ENCODE measurements at regions not wholly inside any gene's neighbourhood (a gene's known extent, or its start where the extent isn't known, plus 50 kb on each side); places are given as distances from the start of the nearest gene placed in this dataset.

DNA sequence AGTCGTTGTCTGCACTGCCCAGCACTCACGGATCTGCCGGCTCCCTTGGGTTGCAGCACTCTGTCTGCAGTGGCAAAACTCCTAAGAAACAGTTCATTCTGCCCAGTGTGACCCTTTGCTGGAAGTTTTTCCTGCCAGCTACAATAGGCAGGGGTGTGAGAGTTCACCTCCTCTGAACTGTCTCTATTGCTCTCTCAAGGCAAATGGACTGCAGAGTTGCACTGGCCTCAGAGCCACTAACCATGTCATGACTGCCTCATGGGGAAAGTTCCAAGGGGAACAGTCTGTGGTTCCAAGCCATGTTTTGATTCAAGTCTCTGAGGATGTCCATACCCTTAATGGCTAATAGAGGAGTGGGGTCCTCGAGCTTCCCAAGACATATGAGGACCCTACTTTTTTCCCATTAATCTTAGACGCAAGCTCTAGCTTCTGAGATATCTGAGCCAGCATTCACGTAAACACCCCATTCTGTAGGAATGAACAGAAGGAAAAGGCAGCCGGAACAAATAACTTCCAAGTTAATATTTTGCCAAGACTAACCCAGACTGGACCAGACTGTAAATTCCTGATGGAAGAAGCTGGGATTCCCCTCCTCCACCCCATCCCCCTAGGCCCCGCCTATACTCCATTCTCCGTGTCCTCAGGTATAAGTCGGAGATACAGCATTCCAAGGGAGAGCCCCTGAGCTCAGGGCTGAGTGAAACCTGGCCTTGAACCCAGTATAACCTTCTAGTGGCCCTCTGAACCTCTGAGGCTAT lies 93.8 kb upstream of the AKT3 start:
- DNase-seq: no peak

DNA sequence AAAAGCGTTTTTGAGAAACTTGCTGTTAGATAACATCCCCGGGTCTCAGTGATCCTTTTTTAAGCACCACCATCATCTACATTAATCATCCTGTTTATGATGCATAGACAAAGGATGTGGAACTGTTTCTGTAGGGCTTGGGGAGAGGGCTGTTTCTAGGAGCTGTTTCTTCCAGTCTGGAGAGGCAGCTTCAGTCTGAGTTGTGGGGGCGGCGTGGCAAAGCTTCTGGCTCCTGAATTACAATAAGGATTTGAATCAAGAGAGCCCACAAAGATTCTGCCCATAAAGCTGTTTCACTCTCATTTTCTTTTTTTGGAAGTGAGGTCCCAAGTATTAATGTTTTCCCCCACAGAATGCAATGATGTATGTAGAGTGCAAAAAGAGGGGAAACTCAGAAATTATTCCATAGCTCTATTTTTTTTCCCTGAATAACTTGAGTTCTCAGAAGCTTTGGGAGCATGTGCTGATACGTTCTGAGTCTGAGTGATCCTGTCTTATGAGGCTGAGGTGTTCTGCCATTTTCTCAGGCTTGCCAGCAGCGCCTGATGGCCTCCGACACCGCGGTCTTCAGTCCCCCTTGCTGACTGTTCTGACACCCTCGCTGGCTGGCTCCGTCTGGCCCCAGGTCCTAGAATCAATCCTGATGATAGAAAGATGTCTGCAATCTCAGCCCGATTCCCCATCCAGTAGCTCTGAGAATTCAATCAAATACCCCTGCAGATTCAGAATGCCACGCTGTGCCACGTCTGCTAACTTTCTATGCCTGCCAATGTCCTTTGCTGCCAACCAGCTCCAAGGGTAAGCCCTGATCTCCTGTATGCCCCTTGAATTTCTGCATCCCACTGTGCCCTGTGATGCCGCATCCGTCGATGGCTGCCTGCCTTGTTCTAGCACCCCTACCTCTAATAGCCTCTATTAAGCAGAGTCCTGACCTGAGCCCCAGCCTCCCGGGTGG lies 92.4 kb upstream of the AKT3 start:
- no peak for DNase-seq

DNA sequence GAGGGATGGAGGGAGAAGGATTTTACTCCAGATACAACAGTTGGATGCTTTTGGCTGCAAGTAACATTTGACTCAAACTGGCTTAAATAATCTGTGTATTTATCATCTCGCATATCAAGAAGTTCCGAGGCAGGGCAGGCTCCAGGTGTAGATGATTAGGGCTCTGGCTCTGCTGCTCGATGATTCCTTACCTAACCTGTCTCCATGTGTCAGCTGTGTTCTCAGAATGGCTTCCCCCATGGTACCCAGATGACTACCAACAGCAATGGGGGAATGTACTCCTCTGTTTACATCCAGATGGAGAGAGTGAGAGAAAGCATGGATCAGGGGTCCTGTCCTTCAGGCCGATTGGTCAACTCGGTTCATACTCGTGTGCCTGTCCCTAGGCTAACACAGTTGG lies 90.4 kb upstream of the AKT3 start:
- DNase-seq: no peak

DNA sequence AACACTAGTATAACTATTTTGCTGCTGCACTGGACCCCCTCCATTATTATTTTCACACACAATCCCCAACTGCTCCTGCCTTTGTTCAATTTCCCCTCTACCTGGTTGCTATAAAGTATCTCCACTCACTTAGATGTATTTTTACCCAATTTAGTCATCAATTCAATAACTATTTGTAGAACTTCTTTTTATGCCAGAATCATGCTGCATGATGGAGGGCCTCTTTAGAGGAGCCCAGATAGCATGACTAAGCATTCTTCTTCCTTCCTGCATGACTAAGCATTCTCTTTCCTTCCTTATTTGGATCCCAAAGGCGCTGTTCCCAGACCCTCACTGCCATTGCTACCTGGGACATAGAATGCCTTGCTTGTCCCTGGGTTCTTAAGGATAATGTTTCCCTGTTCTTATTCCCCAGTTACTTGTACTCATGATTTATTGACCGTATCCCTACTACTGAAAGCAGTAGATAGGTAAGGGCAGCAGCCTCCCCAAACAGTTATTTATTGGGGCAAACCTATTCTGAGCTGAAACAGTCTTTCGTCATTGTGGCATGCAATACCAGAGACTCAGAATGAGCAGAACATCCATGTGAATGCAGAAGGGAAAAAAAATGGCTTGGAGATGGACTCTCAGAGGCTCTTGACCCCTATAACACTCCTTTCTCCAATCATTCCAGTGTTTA lies 89.3 kb upstream of the AKT3 start:
- DNase-seq: no peak

DNA sequence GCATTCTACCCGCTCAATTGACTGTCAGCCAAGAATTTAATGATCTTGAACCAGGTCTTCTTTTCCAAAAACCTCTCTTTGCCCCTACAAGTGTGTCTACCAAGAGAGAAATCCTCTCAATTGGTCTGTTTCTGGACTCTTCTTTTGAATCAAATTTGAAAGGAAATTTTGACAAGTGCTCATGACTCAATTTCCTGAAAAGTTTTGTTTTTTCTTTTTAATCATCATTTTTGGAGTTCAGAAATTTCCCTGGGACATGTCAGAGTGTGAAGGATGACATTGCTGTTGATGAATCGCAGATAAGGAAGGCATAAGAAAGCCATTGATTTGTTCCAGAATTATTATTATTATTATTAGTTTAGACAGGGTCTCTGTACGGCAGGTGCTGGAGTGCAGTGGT lies 88.2 kb upstream of the AKT3 start:
- no peak for DNase-seq

DNA sequence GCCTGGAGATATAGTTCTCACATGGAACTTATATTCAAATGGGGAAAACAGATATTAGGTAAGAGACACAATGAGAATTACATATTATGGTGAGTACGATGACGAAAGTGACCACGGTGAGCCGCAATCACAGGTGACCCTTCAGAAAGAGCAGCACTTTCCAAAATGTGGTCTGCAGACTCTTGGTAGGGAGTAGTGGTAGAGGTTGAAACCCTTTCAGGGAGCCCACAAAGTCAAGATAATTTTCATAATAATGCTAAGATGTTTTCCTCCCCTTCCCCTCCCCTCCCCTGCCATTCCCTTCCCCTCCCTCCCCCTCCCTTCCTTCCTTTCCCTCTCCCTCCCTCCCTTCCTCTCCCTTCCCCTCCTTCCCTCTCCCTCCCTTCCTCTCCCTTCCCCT lies 83.5 kb upstream of the AKT3 start:
- no peak for DNase-seq

DNA sequence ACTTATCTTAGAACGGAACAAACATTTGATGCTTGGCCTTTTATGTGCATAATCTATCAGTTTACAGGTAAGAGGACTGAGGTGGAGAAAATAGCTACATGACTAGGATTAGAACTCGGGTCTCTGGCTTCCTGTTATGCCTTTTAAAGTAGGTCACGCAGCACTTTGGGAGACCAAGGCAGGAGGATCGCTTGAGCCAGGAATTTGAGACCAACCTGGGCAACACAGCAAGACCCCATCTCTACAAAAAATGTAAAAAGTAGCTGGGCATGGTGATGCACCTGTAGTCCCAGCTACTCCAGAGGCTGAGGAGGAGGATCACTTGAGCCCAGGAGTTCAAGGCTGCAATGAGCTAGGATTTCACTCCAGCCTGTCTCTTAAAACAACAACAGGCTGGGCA lies 81.9 kb upstream of the AKT3 start:
- no peak for DNase-seq

DNA sequence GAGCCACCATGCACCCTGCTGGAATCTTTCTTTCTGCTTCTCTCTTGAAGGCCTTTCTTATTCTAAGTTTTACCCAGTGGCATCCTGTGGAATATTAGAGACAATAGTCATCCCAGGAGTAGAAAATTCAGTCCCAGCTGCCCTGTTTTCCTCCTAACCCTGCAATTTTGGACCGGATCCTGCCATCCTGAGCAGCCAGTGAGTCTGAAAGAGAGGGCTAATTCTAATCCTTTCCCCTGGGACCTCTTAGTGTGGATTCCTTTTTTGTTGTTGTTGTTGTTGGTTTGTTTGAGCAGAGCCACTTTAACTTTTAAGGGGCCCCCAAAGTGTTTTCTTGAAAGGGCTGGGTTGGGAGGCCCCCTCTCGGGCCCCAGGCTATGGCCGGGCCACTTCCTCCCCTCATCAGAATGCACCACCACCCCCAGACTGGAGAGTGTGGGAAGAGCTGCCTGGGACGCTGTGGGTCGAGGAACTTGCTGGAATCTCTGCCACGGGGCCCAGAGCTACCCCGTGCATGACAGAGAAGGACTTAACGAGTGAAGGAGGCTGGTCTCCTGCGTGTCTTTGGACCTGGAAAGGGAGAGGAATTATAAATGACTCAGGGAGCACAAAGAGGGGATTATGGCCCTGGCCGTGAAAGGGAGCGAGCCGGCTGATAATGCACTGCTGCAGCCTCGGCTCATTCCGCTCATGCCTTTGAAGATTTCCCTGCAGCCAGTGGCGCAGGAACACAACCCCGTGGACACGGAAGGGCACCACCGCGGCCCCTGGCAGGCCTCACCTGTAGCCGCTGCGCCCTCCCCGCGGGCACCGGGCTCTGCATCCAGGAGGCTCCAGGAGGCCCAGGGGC lies 81.0 kb upstream of the AKT3 start:
- DNase-seq: no peak

DNA sequence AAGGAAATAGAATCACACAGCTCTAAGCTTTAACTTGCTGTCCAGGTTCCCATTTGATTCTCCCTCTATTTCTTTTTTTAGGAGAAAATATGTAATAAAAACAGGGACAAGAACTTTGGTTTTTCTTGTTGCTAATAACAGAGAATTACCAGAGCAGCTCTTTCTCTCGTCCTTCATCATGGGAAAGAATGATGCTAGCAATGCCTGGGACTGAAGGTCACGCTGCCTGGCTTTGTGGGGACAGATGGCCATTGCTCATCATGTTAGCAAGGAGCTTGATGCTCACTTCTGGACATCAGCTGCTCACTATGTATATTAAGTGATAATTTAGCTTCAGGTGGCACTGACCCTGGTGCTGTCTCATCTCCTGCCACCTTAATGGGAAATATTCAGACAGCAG lies 77.3 kb upstream of the AKT3 start:
- DNase-seq: no peak

DNA sequence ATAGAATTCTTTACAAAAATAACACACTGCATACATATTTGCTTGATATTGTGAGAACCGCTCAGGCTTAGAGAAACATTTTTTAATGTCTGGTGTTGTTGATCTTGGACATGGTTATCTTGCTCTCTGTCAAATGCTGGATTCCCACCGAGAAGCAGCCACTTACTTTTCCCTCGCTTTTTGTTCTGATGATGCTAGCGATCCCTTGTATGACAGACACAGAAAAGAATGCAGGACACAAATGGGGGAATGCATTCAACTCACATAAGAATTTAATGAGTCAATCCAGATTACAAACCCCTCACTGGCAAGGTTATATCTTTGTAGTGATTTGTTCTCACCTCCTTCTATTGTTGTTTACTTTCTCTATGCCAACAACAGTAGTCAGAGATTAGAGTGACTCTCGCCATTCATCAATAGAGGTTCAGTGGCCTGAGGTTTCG lies 76.8 kb upstream of the AKT3 start:
- peak; percentile 50 for DNase-seq

DNA sequence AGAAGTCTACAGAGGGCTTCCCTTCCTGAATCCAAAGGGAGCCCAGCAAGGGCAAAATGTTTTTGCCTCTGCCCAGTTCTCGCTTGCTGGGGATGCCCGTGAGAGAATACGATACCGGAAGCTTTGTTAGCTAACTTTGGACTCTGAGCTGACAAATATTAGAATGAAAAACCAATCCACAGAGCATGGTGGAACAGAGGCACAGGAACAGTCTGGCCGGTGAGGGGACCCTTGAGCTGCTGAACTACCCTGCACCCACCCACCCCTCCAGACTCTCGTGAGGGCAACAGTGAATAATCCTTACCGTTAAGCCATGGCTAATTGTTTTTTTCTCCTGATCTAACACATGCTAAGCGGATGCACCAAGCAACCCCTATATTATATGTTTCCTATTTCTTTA lies 76.3 kb upstream of the AKT3 start:
- DNase-seq: no peak

DNA sequence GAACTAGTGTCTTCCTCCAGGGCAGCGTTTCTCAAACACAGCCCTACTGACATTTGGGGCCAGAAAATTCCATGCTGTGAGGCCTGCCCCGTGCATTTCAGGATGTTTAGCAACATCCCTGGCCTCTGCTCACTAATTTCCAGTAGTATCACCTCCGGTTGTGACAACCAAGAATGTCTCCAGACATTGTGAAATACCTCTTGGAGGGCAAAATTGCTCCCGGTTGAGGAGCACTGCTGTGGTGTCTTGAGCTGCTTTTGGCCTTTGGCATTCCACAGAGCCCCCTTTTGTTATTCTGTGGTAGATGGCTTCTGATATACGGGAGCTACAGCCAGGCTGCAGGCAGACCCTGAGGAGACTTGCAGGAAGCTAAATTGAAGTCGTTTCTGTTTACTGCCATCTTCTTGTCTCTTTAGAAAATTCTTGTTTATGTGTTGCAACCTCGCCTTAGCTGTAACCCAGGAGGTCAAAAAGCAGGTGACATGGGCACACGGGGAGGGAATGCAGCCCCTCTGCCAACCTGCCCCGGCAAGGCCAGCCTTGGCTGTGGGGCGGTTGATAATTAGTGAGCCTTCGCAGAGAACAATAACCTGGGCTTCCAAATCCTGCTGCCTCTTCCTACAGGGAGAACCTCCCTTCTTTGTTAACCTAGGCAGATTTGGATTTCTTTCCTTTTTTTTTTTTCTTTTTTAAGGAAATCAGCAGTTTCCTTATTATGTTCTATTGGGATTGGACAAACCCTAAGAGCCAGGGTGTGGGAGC lies 74.7 kb upstream of the AKT3 start:
- DNase-seq: no peak

DNA sequence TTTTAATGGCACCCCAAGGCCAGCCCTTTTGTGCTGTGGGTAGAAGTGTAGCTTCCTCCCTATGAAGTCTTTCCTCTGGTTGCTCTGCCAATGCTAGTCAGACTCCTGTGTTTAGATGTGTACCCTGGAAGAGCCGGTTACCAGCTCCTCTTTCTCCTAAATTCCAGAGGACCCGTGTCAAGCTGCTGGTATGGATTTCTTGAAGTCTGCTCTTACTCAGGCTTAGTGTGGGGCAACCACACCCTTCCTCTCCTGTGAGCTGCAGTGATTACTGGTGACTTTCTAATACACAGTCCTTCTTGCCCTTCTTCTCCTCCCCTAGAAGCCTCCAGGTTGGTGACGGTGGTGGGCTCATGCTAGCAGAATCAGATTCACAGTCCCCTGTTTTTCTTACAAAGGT lies 74.1 kb upstream of the AKT3 start:
- DNase-seq: no peak

DNA sequence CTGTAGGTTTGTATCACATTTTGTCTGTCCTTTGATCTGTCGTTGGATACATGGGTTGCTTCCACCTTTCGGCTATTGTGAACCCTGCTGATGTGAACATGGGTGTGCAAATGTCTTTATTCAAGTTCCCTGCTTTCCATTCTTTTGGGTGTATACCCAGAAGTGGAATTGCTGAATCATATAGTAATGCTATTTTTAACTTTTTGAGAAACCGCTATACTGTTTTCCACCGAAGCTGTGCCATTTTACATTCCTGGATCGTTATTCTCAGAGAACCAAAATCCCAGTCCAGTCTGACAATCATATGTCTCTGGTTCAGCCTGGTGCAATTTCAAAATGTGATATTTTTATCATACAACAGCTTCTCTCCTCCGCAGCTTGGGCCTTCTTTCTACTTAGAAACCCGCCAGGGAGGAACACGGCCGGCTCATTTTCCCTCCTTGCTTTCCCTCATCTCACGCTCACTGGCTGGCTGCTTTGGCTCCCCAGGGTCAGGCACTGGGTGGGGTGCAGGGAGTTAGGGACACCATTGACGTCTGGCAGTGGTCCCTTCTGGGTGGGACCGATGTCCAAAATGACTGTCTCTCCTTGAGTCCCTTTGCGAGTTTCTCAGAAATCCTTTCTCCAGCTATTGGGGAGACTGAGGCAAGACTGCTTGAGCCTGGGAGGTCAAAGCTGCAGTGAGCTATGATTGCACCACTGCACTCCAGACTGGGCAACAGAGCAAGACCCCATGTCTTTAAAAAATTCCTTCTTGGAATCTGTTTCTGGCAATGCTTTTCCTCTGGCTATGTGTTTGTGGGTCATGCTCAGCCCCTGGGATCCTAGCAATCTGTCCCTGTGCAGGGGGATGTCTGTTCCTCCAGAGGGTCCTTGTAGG lies 73.5 kb upstream of the AKT3 start:
- no peak for DNase-seq

DNA sequence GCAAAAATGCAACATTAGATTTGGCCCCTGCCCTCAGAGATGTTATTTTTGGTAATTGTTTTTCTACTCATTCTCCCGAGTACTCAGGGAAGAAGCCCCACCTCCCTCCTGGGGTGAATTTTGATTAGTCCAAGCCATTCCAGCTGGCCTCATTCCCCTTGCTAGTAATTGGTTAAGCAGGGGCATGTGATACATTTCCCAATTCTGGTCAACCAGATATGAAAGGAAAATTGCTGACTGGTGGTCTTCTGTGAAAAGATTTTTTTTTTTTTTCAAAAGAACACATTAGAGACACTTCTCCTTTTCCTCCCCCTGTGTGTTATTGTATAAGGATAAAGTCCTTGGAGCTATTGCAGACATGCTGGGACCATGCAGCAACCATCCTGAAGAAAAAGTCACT lies 71.1 kb upstream of the AKT3 start:
- no peak for DNase-seq

DNA sequence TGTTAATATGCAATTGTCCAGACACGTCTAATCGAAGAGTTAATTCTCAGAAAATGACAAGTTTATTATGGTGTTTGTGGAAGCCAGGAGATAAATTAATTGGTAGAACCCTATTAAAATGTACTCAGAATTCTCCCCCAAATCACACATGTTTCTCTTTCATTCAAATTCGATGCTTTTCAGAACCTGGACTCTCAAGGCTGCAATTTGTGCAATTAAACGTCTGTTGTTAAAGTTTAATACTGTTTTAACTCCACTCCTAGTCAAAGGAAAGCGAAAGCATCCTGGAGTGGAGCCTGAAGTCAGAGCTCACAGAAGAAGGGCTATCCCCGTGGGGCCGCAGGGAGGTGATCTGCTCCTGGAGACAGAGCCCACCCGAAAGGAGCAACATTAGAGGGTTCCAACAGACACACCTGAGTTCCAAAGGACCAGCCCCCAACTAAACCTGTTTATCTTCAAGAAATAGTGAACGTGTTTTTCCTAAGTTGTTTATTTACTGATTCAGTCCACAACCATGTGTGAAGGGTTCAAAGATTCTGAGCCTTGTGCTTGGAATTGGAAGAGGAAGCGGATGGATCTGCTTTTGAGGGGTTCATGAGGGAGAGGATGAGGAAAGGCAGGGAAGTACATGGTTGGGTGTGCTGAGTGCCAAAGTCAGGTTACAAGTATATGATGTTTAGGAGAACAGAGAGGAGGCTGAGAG lies 68.0 kb upstream of the AKT3 start:
- DNase-seq: no peak

DNA sequence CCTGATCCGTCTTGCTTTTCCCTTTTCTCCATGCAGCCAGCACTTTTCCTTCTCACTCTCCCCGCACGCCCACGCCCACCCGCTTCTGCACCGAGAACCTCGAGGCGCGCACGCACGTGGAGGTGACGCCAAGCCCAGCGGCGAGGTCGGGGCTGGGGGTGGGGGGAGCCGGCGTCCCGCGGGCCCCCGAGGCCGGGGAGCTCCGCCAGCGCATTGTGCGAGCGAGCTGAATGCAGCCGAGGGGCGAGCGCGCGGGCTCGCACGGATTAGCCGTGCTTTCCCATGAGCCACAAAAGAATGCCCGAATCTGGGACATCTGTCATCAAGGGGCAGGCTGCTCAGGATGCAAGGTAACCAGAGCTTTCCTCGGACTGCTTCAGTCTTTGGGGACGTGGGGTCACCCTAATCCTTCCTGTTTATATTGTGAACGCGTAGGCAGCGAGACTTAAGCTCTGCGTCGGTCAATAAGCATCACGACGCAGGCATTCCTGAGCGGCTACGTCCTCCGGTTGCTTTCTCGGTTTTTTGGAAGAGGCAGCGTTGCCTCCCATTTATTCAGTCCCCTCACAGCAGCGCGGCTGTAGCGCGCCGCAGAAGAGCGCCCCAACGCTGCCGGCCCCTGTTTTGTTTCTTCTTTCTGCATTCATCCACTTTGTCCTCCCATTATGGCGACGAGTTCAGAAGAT lies 67.3 kb upstream of the AKT3 start:
- peak; percentile 76 for DNase-seq

DNA sequence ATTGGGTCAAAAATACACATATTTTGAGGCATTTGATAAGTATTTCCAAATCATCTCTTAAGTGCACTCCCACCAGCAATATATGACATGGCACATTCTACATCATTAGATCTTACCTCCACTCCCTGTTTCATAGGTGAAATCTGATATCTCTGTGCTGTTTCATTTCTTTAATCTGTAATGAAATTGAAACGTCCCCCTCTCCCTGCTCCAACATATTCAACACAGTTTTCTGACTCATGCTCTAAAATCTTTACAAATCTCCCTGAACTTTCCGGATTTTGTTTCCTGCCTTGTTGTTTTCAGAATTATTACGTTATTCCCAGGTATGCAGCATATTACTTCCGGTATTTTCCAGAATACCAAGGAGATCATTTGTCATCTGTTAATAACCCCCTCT lies 66.1 kb upstream of the AKT3 start:
- no peak for DNase-seq

DNA sequence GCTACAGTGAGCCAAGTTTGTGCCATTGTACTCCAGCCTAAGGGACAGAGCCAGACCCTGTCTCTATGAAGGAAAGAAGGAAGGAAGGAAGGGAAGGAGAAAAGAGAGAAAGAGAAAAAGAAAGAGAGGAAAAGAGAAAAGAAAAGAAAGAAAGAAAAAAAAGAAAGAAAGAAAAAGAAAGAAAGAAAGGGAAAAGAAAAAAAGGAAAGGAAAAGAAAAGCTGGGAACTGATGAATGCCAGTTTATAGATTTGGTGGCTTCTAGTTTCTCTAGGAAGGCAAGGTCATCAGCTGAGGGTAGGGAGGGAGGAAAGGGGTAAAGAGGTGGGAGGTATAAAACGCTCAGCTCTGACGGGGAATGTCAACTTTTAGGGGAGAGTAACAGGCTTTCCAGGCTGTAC lies 62.3 kb upstream of the AKT3 start:
- no peak for DNase-seq

DNA sequence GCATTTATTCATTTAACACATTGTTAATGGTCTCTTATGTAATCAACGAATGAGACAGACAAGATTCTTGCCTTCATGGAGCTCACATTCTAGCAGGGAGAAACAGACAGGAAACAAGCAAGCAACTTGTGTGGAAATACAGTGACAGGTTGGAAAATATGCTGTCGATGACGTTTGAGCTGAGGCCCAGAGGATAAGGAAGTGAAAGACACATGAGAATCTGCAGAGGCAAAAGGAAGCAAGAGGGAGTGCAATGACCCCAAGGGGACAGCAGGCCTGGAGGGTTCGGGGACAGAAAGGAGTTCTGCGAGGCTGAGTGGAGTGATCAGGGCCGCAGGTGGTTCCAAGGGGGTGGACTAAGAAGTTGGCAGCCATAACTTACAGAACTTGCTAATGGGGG lies 60.6 kb upstream of the AKT3 start:
- no peak for DNase-seq
